HepG2 (cell line): ENCODE measurements at regions not wholly inside any gene's neighbourhood (a gene's known extent, or its start where the extent isn't known, plus 50 kb on each side); places are given as distances from the start of the nearest gene placed in this dataset.

Experiments used
- ATF4 ChIP-seq, 2 experiments: fragments of 450-650 bp in 1 of 2; sonication (generic) in 1 of 2; formaldehyde crosslinking; IDR thresholded peaks; 2 replicates each; pipeline versions ENCODE4 v1.5.0 to v1.8.0; 2020 to 2022; ENCODE audit warnings: mild to moderate bottlenecking in 1 of 2, missing genetic modification reagents in 1 of 2
- BCL6 ChIP-seq: IDR thresholded peaks from 2 replicates; pipeline ENCODE4 v1.6.1; 2016; ENCODE audit warnings: missing genetic modification reagents, missing compliant biosample characterization
- E2F2 ChIP-seq: sonication (generic); formaldehyde crosslinking; IDR thresholded peaks from 2 replicates; pipeline ENCODE4 v1.4.0; 2020; ENCODE audit warnings: missing genetic modification reagents, borderline replicate concordance
- HINFP ChIP-seq: sonication (generic); formaldehyde crosslinking; IDR thresholded peaks from 2 replicates; pipeline ENCODE4 v1.4.0; 2020; ENCODE audit warnings: low read depth, mild to moderate bottlenecking, missing genetic modification reagents
- HMG20B ChIP-seq: conservative IDR thresholded peaks from 2 replicates; pipeline ENCODE4 v1.6.1; 2016; ENCODE audit warnings: missing genetic modification reagents, missing compliant biosample characterization
- LCORL ChIP-seq, 2 experiments: fragments of 450-650 bp in 1 of 2; sonication (generic) in 1 of 2; formaldehyde crosslinking in 1 of 2; IDR thresholded peaks; 2 replicates each; pipeline versions ENCODE4 v1.5.0 to v1.6.1; 2017 to 2020; ENCODE audit warnings: antibody characterized with exemption in 1 of 2, missing genetic modification reagents in 1 of 2
- MBNL3 ChIP-seq: fragments of 250-450 bp; sonication (Bioruptor Pico); conservative IDR thresholded peaks from 2 replicates; pipeline ENCODE4 v1.8.0; 2022; ENCODE audit warnings: mild to moderate bottlenecking, inconsistent platforms
- MLX ChIP-seq: IDR thresholded peaks from 2 replicates; pipeline ENCODE4 v1.6.1; 2016
- NFIB ChIP-seq: sonication (generic); formaldehyde crosslinking; IDR thresholded peaks from 2 replicates; pipeline ENCODE4 v1.9.0; 2021; ENCODE audit warnings: missing genetic modification reagents, mild to moderate bottlenecking, borderline replicate concordance
- REPIN1 ChIP-seq: sonication (generic); formaldehyde crosslinking; IDR thresholded peaks from 2 replicates; pipeline ENCODE4 v1.8.0; 2022; ENCODE audit warnings: missing genetic modification reagents, low read depth, mild to moderate bottlenecking, borderline replicate concordance
- SCMH1 ChIP-seq: sonication (generic); formaldehyde crosslinking; IDR thresholded peaks from 2 replicates; pipeline ENCODE4 v1.9.0; 2021; ENCODE audit warnings: missing genetic modification reagents, mild to moderate bottlenecking, borderline replicate concordance
- ZNF263 ChIP-seq: sonication (generic); formaldehyde crosslinking; IDR thresholded peaks from 2 replicates; pipeline ENCODE4 v1.4.0; 2020; ENCODE audit warnings: missing genetic modification reagents
- ZNF276 ChIP-seq: sonication (generic); formaldehyde crosslinking; IDR thresholded peaks from 2 replicates; pipeline ENCODE4 v1.4.0; 2020; ENCODE audit warnings: mild to moderate bottlenecking, low read depth, missing genetic modification reagents
- ZNF503 ChIP-seq: sonication (generic); formaldehyde crosslinking; IDR thresholded peaks from 2 replicates; pipeline ENCODE4 v1.4.0; 2020; ENCODE audit warnings: missing genetic modification reagents
- ZNF7 ChIP-seq: IDR thresholded peaks from 2 replicates; pipeline ENCODE4 v1.6.1; 2016; ENCODE audit warnings: missing biosample characterization, missing genetic modification reagents
- ZNF800 ChIP-seq: sonication (generic); formaldehyde crosslinking; IDR thresholded peaks from 2 replicates; pipeline ENCODE4 v1.4.0; 2020; ENCODE audit warnings: missing genetic modification reagents

GRCh38 chr20:50366270-50367103, 143.7 kb upstream of the PTPN1 start (continued):
- TF ChIP-seq E2F2 (CRISPR knock-in tag): no peak
- TF ChIP-seq HINFP (CRISPR knock-in tag): no peak
- peak; percentile 99 for TF ChIP-seq NFIB (CRISPR knock-in tag)
- peak; percentile 93 for TF ChIP-seq REPIN1 (CRISPR knock-in tag)
- TF ChIP-seq ZNF7 (CRISPR knock-in tag): 0 out of 2 replicates have a peak, but pooled peaks have one; percentile 25
- no peak for TF ChIP-seq ZNF276
- peak; percentile 95 for TF ChIP-seq ZNF503 (CRISPR knock-in tag)
- TF ChIP-seq MBNL3 (CRISPR knock-in tag): no peak
- peak; percentile 34; the same call in 1 of the 2 replicates for TF ChIP-seq ZNF263
- TF ChIP-seq MLX (CRISPR knock-in tag): peak; percentile 66; the same call in 1 of the 2 replicates
- TF ChIP-seq LCORL (IDR thresholded peaks at IDR 0.05): peak; percentile 100
- peak; percentile 82 for TF ChIP-seq LCORL (CRISPR knock-in tag; IDR thresholded peaks at IDR 0.05)
- TF ChIP-seq ZNF800 (CRISPR knock-in tag): peak; percentile 85; the same call in 1 of the 2 replicates
- no peak for TF ChIP-seq SCMH1
- TF ChIP-seq ATF4 (CRISPR knock-in tag; IDR thresholded peaks at IDR 0.05): peak in 1 of 2 experiments; percentile 81; a peak in 2 of 4 replicates
- peak; percentile 95 for TF ChIP-seq HMG20B (CRISPR knock-in tag)
- TF ChIP-seq BCL6 (CRISPR knock-in tag): peak; percentile 98
